OCI-LY3 (cell line): ENCODE measurements at regions not wholly inside any gene's neighbourhood (a gene's known extent, or its start where the extent isn't known, plus 50 kb on each side); places are given as distances from the start of the nearest gene placed in this dataset.

Source experiments
- H2AFZ ChIP-seq: fragments of 200-600, 300-600 bp; shearing (Covaris generic); 2 replicates; pipeline ENCODE4 v1.6.0; 2014; ENCODE audit warnings: antibody characterized with exemption, low read depth, low read length
- H3K27ac ChIP-seq: fragments of 200-600, 300-600 bp; sonication (generic); 2 replicates; pipeline ENCODE4 v1.5.1; 2014; ENCODE audit warnings: mild to moderate bottlenecking, low read length, moderate library complexity, mixed read lengths
- H3K27me3 ChIP-seq: fragments of 200-600, 300-600 bp; sonication (generic); 2 replicates; pipeline ENCODE4 v1.6.1; 2014; ENCODE audit warnings: low read depth, low read length, mixed read lengths
- H3K36me3 ChIP-seq: fragments of 200-600, 300-600 bp; sonication (generic); replicated peaks from 2 replicates; pipeline ENCODE3; 2014; ENCODE audit warnings: low read depth, low read length, mixed read lengths
- H3K4me1 ChIP-seq: fragments of 300-600, 200-600 bp; sonication (generic); 2 replicates; pipeline ENCODE4 v1.6.1; 2014; ENCODE audit warnings: low read length, mixed read lengths
- H3K4me2 ChIP-seq: fragments of 200-600, 300-600 bp; sonication (generic); 2 replicates; pipeline ENCODE4 v1.6.1; 2014; ENCODE audit warnings: low read length, mixed read lengths
- H3K4me3 ChIP-seq: fragments of 300-600, 200-600 bp; sonication (generic); 2 replicates; pipeline ENCODE4 v1.5.1; 2014; ENCODE audit warnings: antibody characterized with exemption, mild to moderate bottlenecking, low read length, moderate library complexity
- H3K79me2 ChIP-seq: fragments of 300-600, 200-600 bp; shearing (Covaris generic); 2 replicates; pipeline ENCODE4 v1.6.1; 2014; ENCODE audit warnings: mild to moderate bottlenecking, low read length, mixed read lengths
- H3K9ac ChIP-seq: fragments of 300-600, 200-600 bp; shearing (Covaris generic); 2 replicates; pipeline ENCODE4 v1.6.0; 2014; ENCODE audit warnings: mild to moderate bottlenecking, low read length, moderate library complexity
- H3K9me3 ChIP-seq: fragments of 200-600, 300-600 bp; shearing (Covaris generic); 2 replicates; pipeline ENCODE4 v1.6.1; 2014; ENCODE audit warnings: low read length, mixed read lengths; ENCODE audit not compliant: insufficient read depth
- H4K20me1 ChIP-seq: fragments of 200-600, 300-600 bp; sonication (generic); 2 replicates; pipeline ENCODE4 v1.6.1; 2016; ENCODE audit warnings: low read length, mixed read lengths; ENCODE audit not compliant: insufficient read depth
- CTCF ChIP-seq: fragments of 200-600, 300-600 bp; sonication (generic); IDR thresholded peaks from 2 replicates; pipeline ENCODE4 v1.5.1; 2014; ENCODE audit warnings: antibody characterized with exemption, low read length, low read depth
- EZH2phosphoT487 ChIP-seq: fragments of 200-600 bp; shearing (Covaris generic); IDR thresholded peaks from 2 replicates; pipeline ENCODE4 v1.6.1; 2018; ENCODE audit warnings: antibody characterized with exemption, mixed run types, low read depth

- Histone ChIP-seq H3K79me2 (no peaks in the 10 kb centered on the region), H2AFZ (peak overlapping the region; percentile 59; the same call in 1 of the 2 replicates), H3K36me3 (peaks cover 14% of the 10 kb centered on the region), H3K27me3 (no peaks in the 10 kb centered on the region), H3K27ac (peak overlapping the region; percentile 81), H3K4me1 (peaks cover 31% of the 10 kb centered on the region), H3K9ac (peak overlapping the region; percentile 13; the same call in 1 of the 2 replicates), H3K4me2 (peak overlapping the region; percentile 67), H3K4me3 (peak overlapping the region; percentile 50), H3K9me3 (peaks cover 4% of the 10 kb centered on the region; the same call in 1 of the 2 replicates), H4K20me1 (no peaks in the 10 kb centered on the region)
- no peak for TF ChIP-seq EZH2phosphoT487
- no peak for TF ChIP-seq CTCF
Observed at GRCh38 chr12:74379114-74379513, 158.5 kb upstream of the ATXN7L3B start.

GRCh38 chr12:74381958-74382357 lies 155.7 kb upstream of the ATXN7L3B start:
- Histone ChIP-seq H3K36me3 (peaks cover 14% of the 10 kb centered on the region), H3K9ac (no peak overlapping the region), H3K4me3 (no peak overlapping the region), H3K27me3 (no peaks in the 10 kb centered on the region), H3K9me3 (0 out of 2 replicates have a peak, but pooled peaks cover 4% of the 10 kb centered on the region), H4K20me1 (no peaks in the 10 kb centered on the region), H3K79me2 (no peaks in the 10 kb centered on the region), H2AFZ (no peak overlapping the region), H3K4me1 (peaks cover 31% of the 10 kb centered on the region), H3K27ac (no peak overlapping the region), H3K4me2 (no peak overlapping the region)
- TF ChIP-seq EZH2phosphoT487 (no peak), CTCF (no peak)

- Histone ChIP-seq H3K27me3 (no peaks in the 10 kb centered on the region), H3K36me3 (peaks cover 14% of the 10 kb centered on the region), H4K20me1 (no peaks in the 10 kb centered on the region), H3K9ac (no peak overlapping the region), H3K4me1 (peaks cover 28% of the 10 kb centered on the region), H3K79me2 (no peaks in the 10 kb centered on the region), H3K9me3 (no peaks in the 10 kb centered on the region), H3K27ac (no peak overlapping the region), H2AFZ (no peak overlapping the region), H3K4me3 (no peak overlapping the region), H3K4me2 (no peak overlapping the region)
- TF ChIP-seq EZH2phosphoT487 = no peak
- no peak for TF ChIP-seq CTCF
Observed at GRCh38 chr12:74382983-74383382, 154.7 kb upstream of the ATXN7L3B start.

- Histone ChIP-seq H3K4me2 (no peak overlapping the region), H4K20me1 (no peaks in the 10 kb centered on the region), H3K79me2 (no peaks in the 10 kb centered on the region), H2AFZ (no peak overlapping the region), H3K4me1 (no peaks in the 10 kb centered on the region), H3K4me3 (no peak overlapping the region), H3K9ac (no peak overlapping the region), H3K36me3 (no peaks in the 10 kb centered on the region), H3K27me3 (no peaks in the 10 kb centered on the region), H3K9me3 (no peaks in the 10 kb centered on the region), H3K27ac (no peak overlapping the region)
- TF ChIP-seq EZH2phosphoT487 = no peak
Observed at GRCh38 chr12:74391283-74391682, 146.4 kb upstream of the ATXN7L3B start.
